MM.1S (cell line): ENCODE measurements at regions not wholly inside any gene's neighbourhood (a gene's known extent, or its start where the extent isn't known, plus 50 kb on each side); places are given as distances from the start of the nearest gene placed in this dataset.

ENCODE experiments used
- DNase-seq: peaks from one replicate; pipeline ENCODE4 v3.0.0-alpha.2; 2015
- H2AFZ ChIP-seq: fragments of 300-600 bp; sonication (generic); 2 replicates; pipeline ENCODE4 v1.6.0; 2016; ENCODE audit warnings: antibody characterized with exemption, low read length
- H3F3A ChIP-seq: fragments of 300-600 bp; sonication (generic); 2 replicates; pipeline ENCODE4 v1.6.1; 2016; ENCODE audit warnings: mild to moderate bottlenecking, antibody characterized with exemption, low read length, moderate library complexity, mixed read lengths; ENCODE audit not compliant: insufficient read depth
- H3K27ac ChIP-seq: fragments of 300-600 bp; sonication (generic); 2 replicates; pipeline ENCODE4 v1.5.1; 2016; ENCODE audit warnings: mild to moderate bottlenecking, low read length
- H3K27me3 ChIP-seq: fragments of 300-600 bp; sonication (generic); replicated peaks from 2 replicates; pipeline ENCODE4 v1.6.0; 2016; ENCODE audit warnings: low read length; ENCODE audit not compliant: insufficient read depth
- H3K36me3 ChIP-seq: fragments of 300-600 bp; sonication (generic); replicated peaks from 2 replicates; pipeline ENCODE4 v1.6.1; 2016; ENCODE audit warnings: mild to moderate bottlenecking, low read length, mixed read lengths; ENCODE audit not compliant: insufficient read depth
- H3K4me1 ChIP-seq: fragments of 300-600 bp; sonication (generic); 2 replicates; pipeline ENCODE4 v1.6.1; 2016; ENCODE audit warnings: low read length, mixed read lengths
- H3K4me2 ChIP-seq: fragments of 300-600 bp; sonication (generic); 2 replicates; pipeline ENCODE4 v1.6.0; 2016; ENCODE audit warnings: low read depth, low read length
- H3K4me3 ChIP-seq: fragments of 300-600 bp; sonication (generic); 2 replicates; pipeline ENCODE4 v1.5.1; 2016; ENCODE audit warnings: low read length, mixed read lengths
- H3K79me2 ChIP-seq: fragments of 300-600 bp; sonication (generic); 2 replicates; pipeline ENCODE4 v1.6.1; 2016; ENCODE audit warnings: mixed run types, low read length, mixed read lengths
- H3K9ac ChIP-seq: fragments of 300-600 bp; sonication (generic); 2 replicates; pipeline ENCODE4 v1.6.1; 2016; ENCODE audit warnings: low read length, mixed read lengths
- H3K9me2 ChIP-seq: fragments of 300-600 bp; sonication (generic); replicated peaks from 2 replicates; pipeline ENCODE4 v1.6.1; 2016; ENCODE audit warnings: mild to moderate bottlenecking, low read length, mixed read lengths; ENCODE audit not compliant: insufficient read depth
- H3K9me3 ChIP-seq: fragments of 300-600 bp; sonication (generic); replicated peaks from 2 replicates; pipeline ENCODE4 v1.6.1; 2016; ENCODE audit warnings: mild to moderate bottlenecking, low read length, mixed read lengths; ENCODE audit not compliant: insufficient read depth
- H4K20me1 ChIP-seq: fragments of 300-600 bp; sonication (generic); 2 replicates; pipeline ENCODE4 v1.6.1; 2016; ENCODE audit warnings: mild to moderate bottlenecking, low read length, moderate library complexity, mixed read lengths; ENCODE audit not compliant: insufficient read depth
- CTCF ChIP-seq: fragments of 300-600 bp; sonication (generic); IDR thresholded peaks from 2 replicates; pipeline ENCODE4 v1.5.1; 2016; ENCODE audit warnings: antibody characterized with exemption, low read length, mixed read lengths
- EZH2 ChIP-seq: fragments of 300-600 bp; sonication (generic); optimal IDR thresholded peaks from 2 replicates; pipeline ENCODE3; 2017; ENCODE audit warnings: low read depth, mild to moderate bottlenecking, antibody characterized with exemption, low read length, mixed read lengths
- EZH2phosphoT487 ChIP-seq: fragments of 300-600 bp; sonication (generic); IDR thresholded peaks from 2 replicates; pipeline ENCODE4 v1.6.1; 2018; ENCODE audit warnings: antibody characterized with exemption, low read length

DNA sequence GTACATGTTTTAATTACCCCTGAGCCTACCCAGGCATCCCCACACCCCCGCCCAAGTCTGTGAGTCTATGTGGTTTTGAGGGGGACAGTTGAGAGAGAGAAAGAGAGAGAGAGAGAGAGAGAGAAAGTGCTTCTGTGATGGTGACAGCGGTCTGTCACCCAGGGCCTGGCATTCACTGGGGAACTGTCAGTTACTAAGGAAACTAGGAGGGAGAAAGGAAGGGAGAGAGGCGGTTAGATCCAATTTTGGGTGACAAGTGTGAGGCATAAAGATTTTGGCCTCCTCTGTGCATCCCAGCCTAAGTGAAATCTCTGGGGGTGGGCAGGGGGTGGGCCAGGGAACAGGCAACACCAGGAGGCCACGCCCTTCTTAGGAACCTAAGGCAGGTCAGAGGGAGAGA, 498.3 kb downstream of the BUD13 start:
- no peak for DNase-seq
- H3K36me3 ChIP-seq: no peaks in the 10 kb centered on the region
- no peaks in the 10 kb centered on the region for H3K4me1 ChIP-seq
- no peak overlapping the region for H2AFZ ChIP-seq
- no peaks in the 10 kb centered on the region for H3K79me2 ChIP-seq
- TF ChIP-seq EZH2phosphoT487 (no peak), EZH2 (no peak), CTCF (no peak)
- H3K9me3 ChIP-seq: no peaks in the 10 kb centered on the region
- H4K20me1 ChIP-seq: no peaks in the 10 kb centered on the region
- H3K27me3 ChIP-seq: no peaks in the 10 kb centered on the region
- H3F3A ChIP-seq: no peaks in the 10 kb centered on the region
- H3K4me3 ChIP-seq: no peak overlapping the region
- H3K27ac ChIP-seq: no peak overlapping the region
- H3K9me2 ChIP-seq: no peaks in the 10 kb centered on the region
- H3K4me2 ChIP-seq: no peak overlapping the region
- H3K9ac ChIP-seq: no peak overlapping the region

DNA sequence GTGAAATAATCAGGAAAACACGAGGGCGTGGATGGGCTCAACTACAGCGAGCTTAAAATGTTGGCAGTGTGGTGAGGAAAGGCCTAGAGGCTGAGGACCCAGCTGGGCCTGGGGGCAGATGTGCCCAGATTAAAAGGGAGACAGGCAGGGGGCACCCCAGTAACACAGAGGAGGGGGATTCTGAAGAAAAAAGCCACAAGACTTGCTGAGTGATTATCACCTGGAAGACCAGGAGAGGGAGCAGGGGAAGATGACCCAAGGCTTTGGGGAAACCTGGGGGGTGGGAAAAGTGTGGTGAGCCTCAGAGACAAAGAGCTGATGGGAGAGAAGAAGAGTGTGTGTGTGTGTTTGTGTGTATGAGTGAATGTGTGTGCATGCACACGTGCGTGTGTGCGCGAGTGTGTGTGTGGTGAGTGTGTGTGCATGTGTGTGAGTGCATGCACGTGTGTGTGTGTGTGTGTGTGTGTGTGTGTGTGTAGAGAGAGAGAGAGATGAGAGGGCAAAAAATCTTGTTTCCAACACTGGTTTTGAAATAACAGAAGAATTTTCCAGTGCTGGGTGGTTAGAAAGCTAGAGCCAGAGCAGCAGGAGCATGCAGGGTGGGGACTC, 500.5 kb downstream of the BUD13 start:
- H3K4me3 ChIP-seq: no peak overlapping the region
- H4K20me1 ChIP-seq: no peaks in the 10 kb centered on the region
- H3K9me2 ChIP-seq: no peaks in the 10 kb centered on the region
- no peaks in the 10 kb centered on the region for H3F3A ChIP-seq
- H3K4me1 ChIP-seq: no peaks in the 10 kb centered on the region
- no peak overlapping the region for H3K9ac ChIP-seq
- DNase-seq: no peak
- no peak overlapping the region for H3K4me2 ChIP-seq
- no peak overlapping the region for H3K27ac ChIP-seq
- H3K79me2 ChIP-seq: no peaks in the 10 kb centered on the region
- no peaks in the 10 kb centered on the region for H3K36me3 ChIP-seq
- H3K9me3 ChIP-seq: no peaks in the 10 kb centered on the region
- no peak overlapping the region for H2AFZ ChIP-seq
- TF ChIP-seq EZH2: no peak
- no peak for TF ChIP-seq EZH2phosphoT487
- TF ChIP-seq CTCF: no peak
- no peaks in the 10 kb centered on the region for H3K27me3 ChIP-seq

- no peak overlapping the region for H3K27ac ChIP-seq
- H3K4me2 ChIP-seq: no peak overlapping the region
- H3K4me1 ChIP-seq: no peaks in the 10 kb centered on the region
- H3F3A ChIP-seq: no peaks in the 10 kb centered on the region
- H3K36me3 ChIP-seq: no peaks in the 10 kb centered on the region
- H2AFZ ChIP-seq: no peak overlapping the region
- no peaks in the 10 kb centered on the region for H3K79me2 ChIP-seq
- H3K9ac ChIP-seq: no peak overlapping the region
- no peak overlapping the region for H3K4me3 ChIP-seq
- no peaks in the 10 kb centered on the region for H3K9me3 ChIP-seq
- TF ChIP-seq EZH2: no peak
- TF ChIP-seq CTCF: no peak
- TF ChIP-seq EZH2phosphoT487: no peak
- H3K27me3 ChIP-seq: no peaks in the 10 kb centered on the region
- DNase-seq: no peak
- no peaks in the 10 kb centered on the region for H4K20me1 ChIP-seq
- no peaks in the 10 kb centered on the region for H3K9me2 ChIP-seq
Measured at GRCh38 chr11:116271479-116271878, 501.3 kb downstream of the BUD13 start.
